Mucosa of descending colon (tissue), 3 donors: ENCODE measurements at regions not wholly inside any gene's neighbourhood (a gene's known extent, or its start where the extent isn't known, plus 50 kb on each side); places are given as distances from the start of the nearest gene placed in this dataset.

ENCODE experiments used
- ATAC-seq: fragments of 200-7000 bp; cut with Tn5 transposase; one replicate; pipeline ENCODE4 v1.9.1; 2020; ENCODE audit warnings: mild to moderate bottlenecking, moderate library complexity
- DNase-seq, 3 donors: peaks; one replicate each; pipeline ENCODE4 v3.0.0-alpha.2; 2020
- H3K36me3 ChIP-seq: fragments of 200-600 bp; one replicate; pipeline ENCODE4 v1.8.0; 2021; ENCODE audit warnings: low read depth, mild to moderate bottlenecking
- H3K4me1 ChIP-seq: fragments of 200-600 bp; one replicate; pipeline ENCODE4 v1.8.0; 2021; ENCODE audit warnings: low read depth, mild to moderate bottlenecking
- H3K4me3 ChIP-seq: fragments of 200-600 bp; one replicate; pipeline ENCODE4 v1.8.0; 2021; ENCODE audit warnings: mild to moderate bottlenecking
- H3K9me3 ChIP-seq: fragments of 200-600 bp; one replicate; pipeline ENCODE4 v1.8.0; 2021; ENCODE audit warnings: mild to moderate bottlenecking
- CTCF ChIP-seq: fragments of 200-600 bp; IDR thresholded peaks from one replicate; pipeline ENCODE4 v1.8.0; 2022; ENCODE audit warnings: antibody characterized with exemption, mild to moderate bottlenecking
- intact Hi-C, 2 donors: fragments of 100-400 bp; cut with DNase I in 1 of 2; cut with micrococcal nuclease in 1 of 2; formaldehyde crosslinking; loops; one replicate each; pipeline versions ENCODE4 v1.11.0 to v1.11.1; 2022; cut with DNase I, micrococcal nuclease
- donor health status: DM: no; HTN: no; CAD: no; lungs with moderate emphysema.
- donor health status: DM: no; HTN: no; CAD: no.
- donor health status: DM: no; HTN: yes; CAD: no.

DNA sequence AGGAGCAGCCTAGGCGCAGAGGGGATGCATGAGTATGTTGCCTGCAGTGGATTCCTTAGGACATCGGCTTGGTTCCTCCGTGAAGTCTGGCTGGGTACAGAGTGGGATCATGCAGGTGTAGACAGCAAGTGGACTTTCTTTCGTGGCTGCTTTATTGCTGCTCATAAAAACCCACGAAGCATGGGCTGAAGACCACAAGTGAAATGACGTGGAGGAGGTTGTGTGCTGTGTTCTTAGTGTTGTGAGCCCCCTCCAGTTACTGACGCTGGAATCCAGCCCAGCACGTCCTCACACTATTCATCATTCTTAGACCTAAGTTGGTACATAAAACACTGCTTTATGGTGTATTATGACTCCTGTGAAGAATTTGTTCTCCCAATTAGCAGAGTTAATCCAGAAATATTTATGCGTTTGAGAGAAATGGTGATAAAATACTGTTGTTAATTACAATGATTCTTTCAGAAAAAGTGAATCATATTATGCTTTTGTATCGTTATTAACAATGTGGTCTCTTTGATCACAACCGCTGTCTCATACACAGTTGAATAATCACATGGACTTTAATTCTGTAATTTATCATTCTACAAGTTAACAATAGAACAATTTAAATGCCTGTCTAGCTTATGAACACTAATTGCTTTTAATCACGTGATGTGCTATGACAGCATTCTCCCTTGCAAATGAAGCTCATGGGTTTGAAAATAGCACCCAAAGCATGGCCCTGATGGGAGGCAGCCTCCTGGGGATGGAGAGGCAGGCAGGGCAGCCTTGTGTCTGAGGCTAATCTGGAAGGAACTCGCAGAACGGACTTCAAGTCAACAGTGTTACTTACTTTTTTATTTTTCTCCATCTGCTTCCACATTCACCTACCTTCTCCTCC is 233.9 kb upstream of the SYNDIG1 start:
- Histone ChIP-seq H3K9me3 (no peaks in the 10 kb centered on the region), H3K36me3 (no peaks in the 10 kb centered on the region), H3K4me1 (no peaks in the 10 kb centered on the region), H3K4me3 (no peak overlapping the region)
- ATAC-seq (no peak), DNase-seq (no peak)
- no peak for TF ChIP-seq CTCF
- intact Hi-C loops: no loop called here

DNA sequence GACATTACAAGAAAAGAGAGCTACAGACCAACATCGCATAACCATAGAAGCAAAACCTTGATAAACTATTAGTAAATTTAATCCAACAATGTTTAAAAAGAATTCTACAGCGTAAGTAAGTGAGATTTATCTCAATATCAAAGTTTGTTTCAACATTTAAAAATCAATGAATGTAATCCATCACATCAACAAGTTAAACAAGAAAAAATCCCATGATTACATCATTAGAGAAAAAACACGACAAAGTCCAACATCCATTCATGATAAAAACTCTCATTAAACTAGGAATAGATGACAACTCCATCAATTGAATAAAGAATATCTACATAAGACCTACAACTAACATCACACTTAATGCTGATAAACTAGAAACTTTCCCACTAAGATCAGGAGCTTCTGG is 239.0 kb upstream of the GGTLC1 start:
- H3K9me3 ChIP-seq: no peaks in the 10 kb centered on the region
- H3K36me3 ChIP-seq: no peaks in the 10 kb centered on the region
- TF ChIP-seq CTCF: no peak
- no peak for DNase-seq
- H3K4me3 ChIP-seq: no peak overlapping the region
- no peaks in the 10 kb centered on the region for H3K4me1 ChIP-seq
- intact Hi-C loops: no loop called here
- no peak for ATAC-seq

- no peak for DNase-seq
- Histone ChIP-seq H3K4me1 (no peaks in the 10 kb centered on the region), H3K4me3 (no peak overlapping the region), H3K36me3 (no peaks in the 10 kb centered on the region), H3K9me3 (no peaks in the 10 kb centered on the region)
- no peak for ATAC-seq
- intact Hi-C loops: no loop called here
- TF ChIP-seq CTCF: no peak
Measured at GRCh38 chr20:24212494-24212893, 223.9 kb upstream of the GGTLC1 start.

DNA sequence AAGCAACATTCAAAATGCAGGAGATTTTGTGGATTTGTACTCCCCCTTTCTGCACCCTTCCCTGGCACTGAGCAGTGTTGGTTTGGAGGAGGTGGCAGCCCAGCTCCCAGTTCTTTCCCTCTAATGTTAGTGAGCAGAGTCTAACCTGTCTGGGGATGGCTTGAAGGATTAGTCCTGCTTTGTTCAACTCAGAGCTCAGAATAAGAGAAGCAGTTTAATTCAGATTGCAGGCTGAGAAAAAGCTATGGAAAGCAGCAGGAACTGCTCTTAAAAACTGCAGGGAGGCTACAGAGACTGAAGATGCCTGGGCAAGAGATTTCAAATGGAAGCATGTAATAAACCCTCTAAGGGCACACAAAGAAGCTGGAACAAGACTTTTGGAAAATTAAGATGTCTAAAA is 223.4 kb upstream of the GGTLC1 start:
- no peaks in the 10 kb centered on the region for H3K4me1 ChIP-seq
- no peaks in the 10 kb centered on the region for H3K9me3 ChIP-seq
- intact Hi-C loops: no loop called here
- ATAC-seq: no peak
- H3K4me3 ChIP-seq: no peak overlapping the region
- no peaks in the 10 kb centered on the region for H3K36me3 ChIP-seq
- TF ChIP-seq CTCF: no peak
- DNase-seq: no peak

DNA sequence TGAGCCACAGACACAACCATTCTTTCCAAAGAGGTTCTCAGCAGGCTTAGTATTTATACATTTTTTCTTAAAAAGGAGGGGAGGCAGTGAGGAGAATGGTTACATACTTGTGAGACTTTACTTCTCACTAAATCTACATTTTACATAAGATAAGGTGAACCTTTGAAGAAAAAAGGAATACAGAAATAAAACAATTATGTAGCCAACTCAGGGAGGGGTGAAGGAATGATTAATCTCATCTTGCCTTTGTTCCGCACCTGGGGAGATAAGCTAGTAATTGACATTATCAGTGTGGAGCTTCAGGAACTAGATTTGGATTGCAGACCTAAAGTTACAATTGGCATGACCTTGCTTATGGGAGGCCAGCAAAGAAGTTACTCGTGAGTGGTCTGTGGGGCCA is 221.8 kb upstream of the GGTLC1 start:
- no peak for TF ChIP-seq CTCF
- Histone ChIP-seq H3K36me3 (no peaks in the 10 kb centered on the region), H3K4me3 (no peak overlapping the region), H3K4me1 (no peaks in the 10 kb centered on the region), H3K9me3 (no peaks in the 10 kb centered on the region)
- DNase-seq: no peak
- ATAC-seq: no peak
- intact Hi-C loops: no loop called here
